CD1c-positive myeloid dendritic cell (primary cell): ENCODE measurements at regions not wholly inside any gene's neighbourhood (a gene's known extent, or its start where the extent isn't known, plus 50 kb on each side); places are given as distances from the start of the nearest gene placed in this dataset.

Experiments
- DNase-seq: peaks from one replicate; pipeline ENCODE4 v3.0.0-alpha.2; 2016; ENCODE audit errors: extremely low spot score

DNA sequence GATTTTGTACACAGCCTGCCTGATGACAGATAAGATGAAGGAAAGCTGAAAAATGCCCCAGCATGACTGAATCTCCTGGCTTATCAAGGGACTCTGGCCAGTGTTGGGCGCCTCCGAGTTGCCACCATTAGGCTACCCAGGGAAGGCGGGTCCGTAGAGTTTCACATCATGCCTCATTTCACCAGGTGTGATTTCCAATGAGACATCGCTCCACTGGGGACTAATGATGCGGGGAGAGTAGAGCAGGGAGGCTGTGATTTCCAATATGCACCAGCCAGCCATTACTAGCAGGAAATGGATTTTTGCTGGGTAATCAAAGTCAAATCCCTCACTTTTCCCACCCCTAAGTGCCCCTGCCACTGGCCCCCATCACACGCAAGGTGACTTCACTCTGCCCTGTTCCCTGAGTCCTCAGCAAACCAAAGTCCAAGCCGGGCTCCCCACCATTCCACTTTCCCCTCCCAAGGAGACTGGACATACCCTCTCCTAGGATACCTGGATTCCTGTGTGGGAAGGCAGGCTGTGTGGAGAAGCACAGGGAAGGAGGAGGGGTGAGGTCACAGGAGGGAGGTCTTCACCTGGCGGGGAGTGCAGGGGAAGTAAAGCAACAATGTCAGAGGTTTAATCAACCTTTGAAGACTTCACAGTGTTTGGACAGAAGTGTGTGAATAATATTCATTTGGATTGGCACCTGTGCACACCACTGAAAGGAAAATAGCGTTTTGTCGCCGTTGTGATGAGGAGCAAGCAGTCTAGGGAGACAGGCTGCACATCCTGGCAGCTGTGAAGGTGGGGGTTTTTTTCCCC is 613.3 kb upstream of the CADM1 start:
- no peak for DNase-seq

DNA sequence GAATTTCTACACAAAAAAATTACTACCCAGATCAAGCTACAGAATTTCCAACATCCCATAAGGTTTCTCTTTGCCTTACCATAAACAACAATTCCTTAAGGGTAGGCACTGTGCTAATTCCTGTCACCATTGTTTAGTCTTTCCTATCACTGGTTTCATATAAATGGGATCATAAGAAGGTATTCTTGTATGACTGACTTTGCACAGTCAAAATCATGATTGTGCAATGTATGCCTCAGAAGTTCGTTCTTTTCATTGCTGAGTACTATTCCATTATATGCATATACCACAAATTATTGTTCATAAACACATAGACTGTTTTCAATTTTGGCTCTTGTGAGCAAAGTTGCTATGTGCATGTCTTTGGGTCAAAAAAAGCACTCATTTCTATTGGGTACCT is 611.6 kb upstream of the CADM1 start:
- no peak for DNase-seq

DNA sequence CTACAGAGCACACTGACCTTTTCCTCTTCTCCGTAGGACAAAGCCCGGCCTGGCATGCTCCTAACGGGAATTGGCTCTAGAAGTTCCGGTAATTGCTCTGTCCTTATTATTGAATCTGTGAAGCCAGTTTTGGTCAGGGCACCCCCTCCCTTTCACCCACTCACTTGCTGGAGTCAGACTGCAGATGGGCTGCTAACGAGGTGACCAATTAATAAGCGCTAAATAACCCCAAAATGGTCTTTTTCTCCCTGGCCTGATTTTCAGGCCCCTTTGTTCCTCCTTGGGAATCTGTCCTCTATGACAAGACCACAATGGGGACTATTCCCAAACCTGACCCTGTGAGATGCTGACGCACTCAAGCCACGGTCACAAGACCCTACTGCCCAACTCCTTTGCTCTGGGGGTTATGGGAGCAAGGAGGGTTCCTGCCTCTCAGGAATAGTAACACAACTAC is 610.0 kb upstream of the CADM1 start:
- DNase-seq, result no peak

DNA sequence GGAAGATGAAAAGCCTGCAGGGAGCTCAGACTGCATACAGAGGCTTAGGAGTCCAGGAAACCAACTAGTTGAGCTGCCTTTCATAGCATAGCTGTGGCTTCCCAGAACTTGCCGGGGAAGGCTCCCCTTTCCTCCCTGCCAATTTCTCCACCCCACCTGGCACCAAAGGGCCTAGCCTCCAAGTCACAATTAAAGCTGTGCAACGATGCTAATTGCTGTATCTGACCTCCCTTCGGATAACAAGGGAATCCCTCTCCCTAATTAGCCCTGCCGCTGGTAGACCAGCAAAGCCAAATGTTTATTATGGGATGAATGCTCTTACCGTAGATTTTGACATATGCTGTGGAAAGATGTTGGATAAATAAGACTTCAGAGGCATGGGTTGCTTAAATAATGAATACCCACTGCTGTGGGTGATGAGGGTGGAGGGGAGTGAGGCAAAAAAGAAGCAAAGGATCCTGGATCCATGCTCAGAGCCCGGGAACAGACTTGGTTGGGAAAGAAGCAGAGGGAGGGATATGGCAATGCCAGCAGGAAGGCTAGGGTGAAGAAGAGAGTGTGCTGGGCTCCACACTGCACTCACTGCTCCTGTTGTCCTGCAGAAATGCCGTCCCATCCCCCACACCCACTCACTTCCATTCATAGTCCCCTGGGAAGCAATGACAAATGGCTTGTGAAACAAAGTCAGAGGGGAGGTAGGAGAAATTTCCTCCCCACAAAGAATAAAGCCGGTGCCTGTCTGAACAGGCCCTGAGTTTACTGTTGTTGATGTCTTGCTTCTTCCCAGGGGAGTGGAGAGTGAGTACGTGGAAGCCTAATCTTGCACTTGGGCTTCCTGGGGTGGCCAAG is 608.1 kb upstream of the CADM1 start:
- DNase-seq, result no peak

DNA sequence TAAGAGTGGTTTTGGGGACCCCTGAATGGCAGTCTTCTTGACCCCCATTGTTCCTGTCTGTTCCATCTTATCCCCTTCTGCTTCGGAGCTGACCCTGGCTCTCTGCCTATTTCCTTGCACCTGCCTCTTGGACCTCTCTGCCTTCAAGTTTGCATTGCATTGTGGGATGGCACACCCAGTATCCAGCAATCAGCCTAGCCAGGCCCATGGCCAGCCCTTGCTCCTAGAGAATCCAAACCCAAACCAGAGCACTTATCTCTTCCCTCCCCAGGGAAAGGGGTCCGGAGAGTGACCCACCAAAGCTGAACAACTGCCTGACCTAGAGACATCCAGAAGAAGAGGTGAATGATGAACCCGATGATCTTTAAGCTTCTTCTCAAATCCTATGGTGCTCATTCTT is 607.3 kb upstream of the CADM1 start:
- DNase-seq, result no peak

DNA sequence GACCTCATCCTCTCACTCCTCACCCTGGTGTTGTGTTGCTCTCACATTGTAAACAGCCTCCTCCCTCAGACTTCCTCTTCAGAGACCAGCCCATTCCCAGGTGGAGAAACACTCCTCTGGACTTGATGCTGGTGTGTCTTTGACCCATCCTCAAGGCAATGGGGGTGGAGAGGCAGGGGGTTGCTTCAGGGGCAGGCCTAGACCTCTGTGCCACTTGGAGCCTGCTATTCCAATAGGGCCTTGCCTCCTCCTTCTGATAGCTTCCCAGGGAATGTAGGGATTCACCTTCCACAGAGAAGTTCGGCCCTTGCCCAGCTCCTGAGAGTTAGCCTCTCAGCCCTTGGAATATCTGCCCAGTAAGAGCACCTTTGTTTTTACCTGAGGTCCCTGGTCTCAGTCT is 606.6 kb upstream of the CADM1 start:
- no peak for DNase-seq

DNA sequence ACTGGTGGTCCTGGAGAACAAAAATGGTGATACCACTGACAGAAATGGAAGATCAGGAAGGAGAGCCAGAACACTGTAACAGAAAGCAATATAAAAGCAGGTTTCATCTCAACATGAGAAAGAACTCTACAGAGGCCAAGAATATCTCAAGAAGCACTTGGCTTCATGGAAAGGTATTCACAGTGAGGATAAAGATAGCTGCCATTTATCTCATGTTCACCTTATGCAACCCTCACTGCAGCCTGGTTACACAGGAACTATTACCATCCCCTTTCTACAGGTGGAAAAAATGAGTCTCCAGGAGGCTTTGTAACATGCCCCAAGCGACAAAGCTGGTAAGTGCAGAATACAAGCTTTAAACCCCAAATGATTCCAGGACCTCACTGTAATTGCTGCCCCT is 606.1 kb upstream of the CADM1 start:
- DNase-seq, result no peak

DNA sequence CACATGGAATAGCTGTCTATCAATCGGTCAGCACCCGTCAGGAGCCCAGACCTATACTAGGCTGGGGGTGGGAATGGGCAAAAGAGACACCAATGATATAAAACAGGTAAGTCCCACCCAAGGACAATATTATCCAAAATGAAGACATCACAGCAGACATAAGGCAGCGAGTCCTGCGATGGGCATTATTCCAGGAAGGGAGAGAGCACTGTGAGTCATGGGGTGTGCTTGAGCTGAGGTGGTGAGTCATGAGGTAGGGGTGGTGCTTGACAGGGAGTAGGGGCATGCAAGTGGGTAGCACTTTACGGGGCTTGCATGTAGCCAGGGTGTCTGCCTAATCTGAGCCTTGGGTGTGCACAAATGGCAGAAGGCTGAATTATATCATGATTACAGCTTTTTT is 605.0 kb upstream of the CADM1 start:
- no peak for DNase-seq

DNA sequence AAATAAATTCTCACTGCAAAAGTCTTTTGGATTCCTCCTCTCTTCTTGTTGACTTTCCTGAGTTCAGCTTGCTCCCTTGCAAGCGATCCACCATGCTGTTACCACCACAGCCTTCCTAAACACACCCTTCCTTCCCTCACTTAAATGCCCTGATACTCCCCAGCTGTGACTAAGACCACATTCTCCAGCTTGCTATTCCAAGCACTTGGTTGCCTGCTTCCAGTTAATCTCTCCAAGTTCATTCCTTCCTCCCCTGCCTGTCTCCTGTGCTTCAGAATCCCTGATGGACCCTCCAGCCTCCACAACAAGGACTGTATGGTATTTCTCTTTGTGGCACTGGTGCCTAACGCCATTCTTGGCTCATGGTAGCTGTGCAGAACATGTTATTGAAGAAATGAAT is 603.9 kb upstream of the CADM1 start:
- DNase-seq, result no peak

DNA sequence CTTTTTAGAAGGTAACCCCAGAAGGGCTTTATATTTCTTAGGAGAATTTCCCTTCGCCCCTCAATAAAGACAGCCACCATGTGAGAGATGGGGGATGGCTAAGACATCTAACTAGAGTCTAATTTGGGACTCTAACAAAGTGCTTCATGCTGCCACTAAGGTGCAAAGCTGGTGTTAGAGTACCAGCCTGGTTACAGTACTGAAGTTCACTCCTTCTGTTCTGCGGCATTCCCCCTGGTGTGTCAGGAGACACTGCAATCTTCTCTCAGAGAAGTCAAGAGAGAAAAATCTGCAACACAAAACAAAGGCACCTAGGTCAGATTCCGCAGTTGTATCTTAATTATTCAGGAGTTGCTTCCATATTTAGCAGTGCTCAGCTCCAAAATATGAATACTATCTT is 603.0 kb upstream of the CADM1 start:
- no peak for DNase-seq

DNA sequence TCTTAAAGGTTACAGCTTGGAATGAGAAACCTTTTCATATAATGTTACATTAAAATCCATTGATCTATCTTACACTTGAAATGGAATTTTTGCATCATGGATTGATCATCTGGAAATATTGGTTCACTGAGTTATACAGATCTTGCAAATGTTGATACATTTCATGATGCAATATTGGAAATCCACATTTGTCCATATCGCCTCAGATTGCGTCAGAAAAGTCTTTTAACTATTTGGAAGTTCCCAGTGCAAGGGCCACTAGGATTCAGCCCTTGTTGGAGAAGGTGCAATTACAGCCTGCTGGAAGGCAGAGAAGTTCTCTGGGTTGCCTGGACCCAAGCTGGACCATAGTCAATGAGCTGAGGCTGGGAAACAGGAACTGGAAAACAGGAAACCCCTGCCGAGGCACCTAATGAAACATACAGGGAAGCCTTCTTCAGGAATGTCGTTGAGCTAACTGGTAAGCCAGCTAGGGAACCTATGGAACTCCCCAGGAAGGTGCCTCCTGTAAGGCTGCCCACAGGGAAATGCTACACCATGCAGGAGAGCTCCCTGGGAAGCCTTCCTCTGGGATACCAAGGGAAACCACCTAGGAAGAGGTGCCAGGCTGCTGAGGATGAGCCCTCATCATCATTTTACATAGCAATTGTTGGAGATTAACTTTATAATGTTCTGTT is 600.4 kb upstream of the CADM1 start:
- no peak for DNase-seq

DNA sequence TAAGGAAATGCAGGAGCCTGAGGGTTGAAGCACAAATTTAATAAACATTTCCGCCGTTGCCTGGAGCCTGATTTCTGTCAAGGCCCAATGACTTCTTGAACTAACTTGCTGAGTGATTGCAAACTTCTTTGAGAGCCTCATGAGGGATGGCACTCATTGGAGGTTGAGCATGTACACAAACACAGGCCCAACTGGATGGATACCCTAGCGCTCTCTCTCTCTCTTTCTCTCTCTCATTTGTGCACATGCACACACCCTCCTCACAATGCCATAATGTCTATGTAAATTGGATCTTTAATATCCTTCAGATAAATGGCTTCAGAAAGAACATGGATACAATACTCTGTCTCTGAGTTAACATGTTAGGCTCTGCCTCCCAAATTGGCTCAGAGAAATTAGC is 597.7 kb upstream of the CADM1 start:
- DNase-seq, result no peak

DNA sequence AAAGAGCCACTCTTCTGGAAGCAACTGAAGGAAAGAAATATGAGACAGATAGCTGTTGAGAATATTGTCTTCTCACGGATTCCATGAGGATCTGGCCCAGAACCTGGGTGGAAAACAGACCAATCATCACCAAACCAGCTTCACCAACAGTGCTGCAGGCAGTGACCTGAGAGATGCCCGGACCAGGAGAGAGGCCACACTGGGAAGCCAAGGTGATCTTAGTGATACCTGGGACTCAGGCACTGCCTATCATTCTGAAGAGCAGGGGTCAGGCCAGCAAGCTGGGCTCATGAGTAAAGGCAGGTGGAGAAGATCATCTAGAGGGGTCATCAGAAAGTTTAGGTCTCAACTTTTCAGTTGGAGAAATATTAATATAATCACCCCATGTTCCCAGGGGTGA is 595.8 kb upstream of the CADM1 start:
- DNase-seq, result no peak

DNA sequence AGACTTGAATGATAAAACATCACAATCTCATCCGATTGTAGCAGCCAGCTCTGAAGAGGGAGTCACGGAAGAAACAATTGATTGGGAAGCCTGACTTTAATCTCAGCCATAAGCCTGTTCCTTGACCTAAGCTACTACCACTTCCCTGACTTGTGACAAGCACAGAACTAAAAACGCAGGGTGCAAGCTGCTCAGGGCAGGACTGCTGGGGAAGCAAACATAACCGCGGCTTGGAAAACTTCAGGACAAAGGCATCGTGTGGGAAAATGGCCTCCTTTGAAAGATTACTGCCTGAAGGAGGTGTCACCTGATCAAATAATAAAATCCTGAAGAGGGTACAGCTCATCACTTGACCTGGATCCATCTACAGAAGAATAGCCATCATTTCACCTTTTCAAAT is 595.3 kb upstream of the CADM1 start:
- no peak for DNase-seq

DNA sequence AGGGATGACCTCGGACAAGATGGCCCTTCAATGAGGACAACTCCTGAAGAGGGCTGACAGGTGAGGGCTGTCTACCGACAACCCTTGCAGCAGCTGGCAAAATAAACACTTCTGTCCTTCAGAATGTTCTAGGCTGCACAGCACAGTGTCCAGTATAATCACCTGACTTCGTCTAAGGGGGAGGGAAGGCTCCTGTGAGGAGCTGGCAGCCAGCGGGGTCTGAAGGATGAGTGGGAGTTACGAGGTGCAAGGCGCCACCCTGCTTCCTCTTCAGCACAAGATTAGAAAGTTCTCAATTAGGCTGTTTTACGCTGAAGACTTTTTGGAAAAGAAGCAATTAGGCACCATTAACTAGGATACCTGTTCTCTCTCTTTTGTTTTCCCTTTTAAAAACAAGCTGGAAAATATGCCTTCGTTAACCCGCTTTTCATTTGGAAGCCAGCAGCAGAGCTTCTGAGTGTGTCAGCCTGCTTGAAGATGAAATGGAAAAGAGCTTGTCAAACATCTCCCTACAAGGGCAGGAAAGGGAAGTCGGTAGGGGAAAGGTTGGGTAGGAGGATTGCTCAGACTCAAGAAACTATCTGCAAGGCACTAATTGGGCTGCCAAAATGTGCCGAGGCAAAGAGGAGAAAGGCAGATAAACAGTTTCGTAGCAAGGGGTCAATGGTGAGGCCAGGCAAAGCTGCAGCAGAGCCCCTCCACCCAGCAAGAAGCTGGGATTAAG is 592.2 kb upstream of the CADM1 start:
- no peak for DNase-seq

DNA sequence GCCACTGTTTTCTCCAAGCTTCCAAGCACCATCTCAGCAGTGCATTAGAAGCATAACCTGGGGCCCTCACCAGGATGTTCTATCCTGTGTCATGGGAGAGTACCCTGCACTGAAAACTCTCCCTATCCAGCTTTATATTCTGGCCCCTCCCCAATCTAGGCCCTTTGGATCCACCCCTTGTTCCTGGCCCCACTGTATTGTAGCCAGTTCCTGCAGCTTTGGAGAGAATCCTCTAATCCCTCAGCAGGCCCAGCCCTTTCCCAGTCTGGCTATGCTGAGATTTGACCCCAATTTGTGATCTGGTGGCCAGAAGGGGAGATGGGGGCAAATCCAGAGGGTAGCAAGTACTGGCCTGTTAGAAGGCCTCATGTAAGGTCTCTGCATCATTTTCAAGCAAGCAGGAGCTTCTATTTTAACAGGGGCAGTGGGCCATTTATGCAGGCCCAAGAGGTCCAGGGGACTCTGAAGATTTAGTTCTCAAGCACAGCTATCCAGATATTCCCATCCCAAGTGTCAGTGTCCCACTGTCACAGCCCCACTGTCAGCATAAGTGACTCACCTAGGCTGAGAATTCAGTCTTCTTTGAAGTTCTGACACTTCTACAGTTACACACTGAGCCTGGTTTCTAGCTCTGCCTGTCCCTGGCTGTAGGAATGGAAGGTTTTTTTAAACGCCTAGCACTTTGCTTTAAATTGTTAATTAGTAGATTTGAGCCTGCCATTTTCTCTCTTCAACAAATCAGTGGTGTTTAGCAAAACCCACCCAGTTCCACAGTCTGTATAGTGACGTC is 589.5 kb upstream of the CADM1 start:
- no peak for DNase-seq

DNA sequence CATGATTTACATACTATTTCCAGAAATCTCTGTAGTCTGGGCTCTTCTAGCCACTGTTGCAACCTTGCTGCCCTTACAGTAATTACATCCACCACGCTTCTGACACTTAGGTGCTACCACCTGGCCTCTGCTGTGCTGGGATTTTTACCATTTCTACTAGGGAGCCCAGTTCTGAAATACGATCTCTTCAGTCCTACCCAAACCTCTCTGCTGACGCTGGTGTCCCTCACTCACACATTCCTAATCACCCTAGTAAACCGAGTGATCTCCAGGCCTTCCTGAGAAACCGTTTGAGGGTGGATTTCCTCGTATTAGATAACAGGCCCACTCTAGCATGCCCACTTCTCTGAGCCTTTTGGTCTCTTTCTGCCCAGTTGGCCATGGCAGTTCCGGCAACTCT is 588.9 kb upstream of the CADM1 start:
- no peak for DNase-seq

DNA sequence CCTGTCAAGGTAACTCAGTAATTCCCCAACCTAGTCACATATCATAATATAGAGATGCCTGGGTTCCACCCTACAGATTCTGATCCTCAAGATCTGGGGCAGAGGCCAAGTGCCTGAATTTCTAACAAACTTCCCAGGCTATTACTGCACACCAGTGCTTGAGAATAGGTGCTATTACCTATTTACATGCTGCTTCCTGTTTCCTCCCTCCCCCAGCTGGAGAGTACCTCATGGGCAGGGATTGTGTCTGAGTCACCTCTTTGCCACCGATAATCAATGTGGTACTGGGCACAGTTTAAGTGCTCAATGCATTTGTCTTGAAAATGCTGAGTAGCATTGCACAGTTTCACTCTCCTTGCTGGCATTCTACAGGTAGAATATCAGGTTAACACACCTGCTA is 582.2 kb upstream of the CADM1 start:
- no peak for DNase-seq

DNA sequence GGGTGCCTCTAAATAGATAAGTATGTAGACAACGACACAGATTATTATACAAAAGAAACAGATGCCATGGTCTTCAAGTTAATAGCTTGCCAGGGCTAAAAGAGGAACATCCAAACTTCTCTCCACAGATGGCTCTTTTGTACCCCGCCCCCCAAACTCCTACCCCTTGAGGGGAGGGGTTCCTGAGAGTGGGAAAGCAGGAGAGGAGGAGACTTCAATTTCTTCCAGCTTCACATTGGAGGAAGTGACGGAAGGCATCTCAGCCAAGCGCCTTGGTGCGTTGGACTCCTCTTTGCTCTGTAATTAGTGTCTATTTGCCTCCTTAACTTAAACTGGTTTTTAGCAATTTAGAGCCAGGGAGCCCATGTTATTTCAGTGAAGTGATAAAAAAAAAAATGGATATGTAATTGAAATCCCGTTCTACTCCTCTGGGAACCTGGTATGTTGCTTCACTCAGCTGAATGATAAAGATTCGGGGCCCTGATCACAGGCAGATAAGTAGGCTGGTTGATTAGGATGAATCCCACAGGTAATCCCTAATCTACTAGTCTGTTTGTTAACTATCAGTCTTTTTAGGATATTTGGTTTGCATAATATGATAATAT is 580.9 kb upstream of the CADM1 start:
- DNase-seq, result no peak

DNA sequence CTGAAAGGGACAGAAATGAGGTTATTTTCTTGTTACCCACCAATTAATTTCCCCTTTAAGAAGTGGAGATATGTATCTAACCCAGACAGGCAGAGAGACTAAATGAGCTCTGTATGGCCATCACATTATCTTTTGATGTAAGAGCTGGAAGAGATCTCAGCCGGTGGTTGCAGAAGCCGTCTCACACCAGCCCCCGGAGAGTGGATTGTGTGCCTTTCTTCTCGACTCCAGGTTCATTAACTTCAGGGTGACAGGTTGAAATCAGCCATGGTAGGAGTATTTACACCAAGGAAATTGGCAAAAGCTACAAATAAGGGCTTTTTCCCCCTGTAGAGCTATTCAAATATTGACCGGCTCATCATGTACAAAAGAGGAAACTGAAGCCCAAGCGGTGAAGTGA is 580.3 kb upstream of the CADM1 start:
- no peak for DNase-seq

DNA sequence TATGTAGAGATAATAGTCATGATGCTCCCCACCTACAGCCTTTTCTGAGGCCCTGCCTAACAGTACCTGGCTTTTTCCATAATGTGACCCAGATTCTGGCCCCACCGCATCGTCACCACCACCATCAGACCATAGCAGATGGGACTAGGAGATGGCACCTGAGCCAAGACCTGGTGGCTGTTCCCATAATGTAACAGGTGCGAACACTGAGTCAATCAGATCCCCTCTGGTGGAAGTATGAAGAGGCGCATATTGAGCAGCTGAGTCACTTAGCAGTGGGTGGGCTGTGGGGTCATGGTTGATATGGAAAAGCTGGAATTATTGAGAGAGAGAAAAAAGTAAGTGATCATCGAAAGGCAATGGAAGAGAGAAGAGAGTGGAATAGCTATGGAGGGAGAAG is 578.0 kb upstream of the CADM1 start:
- no peak for DNase-seq
